AML-193 (cell line): ENCODE measurements at regions not wholly inside any gene's neighbourhood (a gene's known extent, or its start where the extent isn't known, plus 50 kb on each side); places are given as distances from the start of the nearest gene placed in this dataset.
A peak's percentile ranks its signal among the peaks of the same experiment; 100 is the strongest.
"Not testable (repeated sequence)": the region's sequence is repeated elsewhere in the genome, so short reads cannot be mapped to it uniquely, and the experiment has no call there.

Experiments used
- DNase-seq, 2 experiments: peaks; one replicate each; lab custom pipeline; 2025; lab: John Stamatoyannopoulos, UW

DNA sequence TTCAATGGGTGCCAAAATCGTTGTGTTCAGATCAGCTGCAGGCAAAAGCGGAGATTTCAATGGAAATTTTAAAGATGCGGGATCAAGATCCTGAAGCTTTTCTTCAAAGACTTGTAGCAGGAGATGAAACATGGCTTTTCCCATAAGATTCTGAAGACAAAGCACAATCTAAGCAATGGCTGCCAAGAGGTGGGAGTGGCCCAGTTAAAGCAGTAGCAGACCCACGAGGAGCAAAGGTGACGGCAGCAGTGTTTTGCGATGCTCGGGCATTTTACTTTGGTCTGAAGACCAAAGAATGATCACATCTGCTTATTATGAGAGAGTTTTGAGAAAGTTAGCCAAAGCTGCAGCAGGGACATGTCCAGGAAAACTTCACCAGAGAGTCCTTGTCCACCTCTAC is 222.9 kb downstream of the DSC3 start:
- DNase-seq: no peak

- no peak for DNase-seq
These were observed 228.1 kb downstream of the DSC3 start for GRCh38 chr18:30814446-30814845.

- DNase-seq: no peak
These were observed 231.0 kb downstream of the DSC3 start for GRCh38 chr18:30811580-30811979.

- DNase-seq: no peak
These were observed 232.0 kb downstream of the DSC3 start for GRCh38 chr18:30810580-30810979.

- no peak for DNase-seq
These were observed 235.7 kb downstream of the DSC3 start for GRCh38 chr18:30806823-30807222.

GRCh38 chr18:30800800-30801199 is 241.7 kb downstream of the DSC3 start:
- DNase-seq: no peak

GRCh38 chr18:30792051-30792450 is 250.5 kb downstream of the DSC3 start:
- DNase-seq: no peak

DNA sequence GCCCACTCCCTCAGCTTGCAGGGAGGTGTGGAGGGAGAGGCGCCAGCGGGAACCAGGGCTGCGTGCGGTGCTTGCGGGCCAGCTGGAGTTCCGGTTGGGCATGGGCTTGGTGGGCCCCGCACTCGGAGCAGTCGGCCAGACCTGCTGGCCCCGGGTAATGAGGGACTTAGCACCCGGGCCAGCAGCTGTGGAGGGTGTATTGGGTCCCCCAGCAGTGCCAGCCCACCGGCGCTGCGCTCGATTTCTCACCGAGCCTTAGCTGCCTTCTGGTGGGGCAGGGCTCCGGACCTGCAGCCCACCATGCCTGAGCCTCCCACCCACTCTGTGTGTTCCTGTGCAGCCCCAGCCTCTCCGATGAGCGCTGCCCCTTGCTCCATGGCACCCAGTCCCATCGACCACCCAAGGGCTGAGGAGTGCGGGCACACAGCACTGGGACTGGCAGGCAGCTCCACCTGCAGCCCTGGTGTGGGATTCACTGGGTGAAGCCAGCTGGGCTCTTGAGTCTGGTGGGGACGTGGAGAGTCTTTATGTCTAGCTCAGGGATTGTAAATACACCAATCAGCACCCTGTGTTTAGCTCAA is 254.0 kb downstream of the DSC3 start:
- DNase-seq: not testable (repeated sequence)

DNA sequence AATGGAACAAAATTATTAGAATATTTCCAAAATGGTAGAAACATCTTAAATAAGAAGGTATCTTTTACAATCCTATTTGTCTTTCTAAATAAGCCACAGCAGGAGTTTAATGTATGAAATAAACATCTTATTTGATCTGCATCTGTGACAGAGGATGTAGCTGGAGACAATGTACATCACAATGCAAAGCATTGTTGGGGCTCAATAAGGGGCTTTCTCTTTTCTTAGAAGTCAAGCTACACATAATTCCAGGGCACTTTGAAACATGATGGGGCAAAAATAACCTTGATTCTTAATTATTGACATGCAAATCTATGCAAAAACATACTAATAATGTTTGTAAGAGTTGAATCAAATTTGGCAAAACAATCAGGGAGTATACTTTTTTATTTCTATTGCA is 255.1 kb downstream of the DSC3 start:
- DNase-seq: no peak

DNA sequence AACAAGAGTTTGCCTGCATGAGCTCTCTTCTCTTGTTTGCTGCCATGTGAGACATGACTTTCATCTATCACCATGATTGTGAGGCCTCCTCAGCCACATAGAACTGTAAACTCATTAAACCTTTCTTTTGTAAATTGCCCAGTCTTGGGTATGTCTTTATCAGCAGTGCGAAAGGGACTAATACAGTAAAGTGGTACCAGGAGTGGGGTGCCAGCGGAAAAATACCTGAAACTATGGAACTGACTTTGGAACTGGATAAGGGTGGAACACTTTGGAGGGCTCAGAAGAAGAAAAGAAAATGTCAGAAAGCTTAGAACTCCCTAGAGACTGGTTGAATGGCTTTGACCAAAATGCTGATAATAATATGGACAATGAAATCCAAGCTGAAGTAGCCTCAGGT is 260.9 kb downstream of the DSC3 start:
- DNase-seq: no peak

DNA sequence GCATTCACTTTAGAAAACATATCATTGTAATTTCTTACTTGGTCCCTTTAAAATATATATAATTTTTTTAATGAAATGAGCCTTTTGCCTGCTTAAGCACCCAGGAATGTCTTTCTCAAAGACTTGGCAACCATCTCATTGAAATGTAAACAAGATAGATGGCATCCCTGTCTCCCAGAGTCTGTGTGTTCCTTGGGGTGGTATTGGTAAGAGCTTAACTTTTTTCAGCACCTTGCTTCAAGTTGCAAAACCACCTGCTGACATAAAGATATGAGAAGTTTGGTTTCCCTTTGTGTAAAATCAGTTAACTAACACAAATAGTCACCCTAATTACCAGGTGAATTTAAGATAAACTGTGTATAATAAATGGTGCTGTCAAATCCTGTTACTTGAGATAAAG is 266.9 kb downstream of the DSC3 start:
- DNase-seq: no peak

- DNase-seq: not testable (repeated sequence)
These were observed 270.4 kb downstream of the DSC3 start for GRCh38 chr18:30772170-30772569.

- DNase-seq: no peak
These were observed 276.5 kb downstream of the DSC3 start for GRCh38 chr18:30766053-30766452.

DNA sequence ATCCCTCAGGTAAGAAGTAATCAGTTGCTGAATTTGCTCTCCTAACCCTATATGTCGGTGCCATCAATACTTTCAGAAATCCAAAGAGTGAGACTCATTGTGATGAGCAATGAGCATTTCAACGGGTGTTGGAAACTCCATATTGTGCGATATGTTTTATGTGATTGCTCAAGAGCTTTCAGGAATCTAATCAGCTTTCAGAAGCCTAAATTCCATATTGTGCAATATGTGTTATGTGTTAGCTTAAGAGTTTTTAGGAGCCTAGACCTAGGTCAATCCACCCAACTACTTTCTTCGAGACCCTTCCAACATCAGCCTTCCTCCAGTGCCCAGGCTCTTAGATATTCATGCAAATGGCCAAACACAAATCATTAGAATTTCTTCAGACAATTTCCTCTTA is 277.3 kb downstream of the DSC3 start:
- no peak for DNase-seq

DNA sequence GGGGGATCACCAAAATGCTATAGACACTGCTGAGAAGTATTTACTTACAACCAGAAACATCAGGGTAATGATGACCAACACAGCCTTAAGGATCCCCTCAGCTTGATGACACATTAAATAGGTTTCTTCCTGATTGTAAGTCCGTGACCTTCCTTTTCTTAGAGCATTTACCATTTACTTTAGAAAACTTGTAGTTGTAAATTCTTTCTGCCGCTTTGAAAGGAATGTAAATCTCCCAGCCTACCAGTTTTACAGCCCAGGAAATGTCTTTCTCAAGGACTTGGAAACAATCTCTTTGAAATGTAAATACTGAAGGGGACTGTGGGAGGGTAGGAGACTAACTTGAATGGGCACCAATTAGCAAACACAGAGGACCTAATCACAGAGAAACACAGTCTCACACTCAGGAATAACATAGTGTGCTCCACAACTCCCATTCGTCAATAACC is 278.6 kb downstream of the DSC3 start:
- no peak for DNase-seq

- DNase-seq: no peak
These were observed 287.7 kb downstream of the DSC3 start for GRCh38 chr18:30754846-30755245.

GRCh38 chr18:30748541-30748940 is 294.0 kb downstream of the DSC3 start:
- peak; percentile 5 to 16 for DNase-seq

GRCh38 chr18:30746224-30746623 is 296.3 kb downstream of the DSC3 start:
- no peak for DNase-seq

DNA sequence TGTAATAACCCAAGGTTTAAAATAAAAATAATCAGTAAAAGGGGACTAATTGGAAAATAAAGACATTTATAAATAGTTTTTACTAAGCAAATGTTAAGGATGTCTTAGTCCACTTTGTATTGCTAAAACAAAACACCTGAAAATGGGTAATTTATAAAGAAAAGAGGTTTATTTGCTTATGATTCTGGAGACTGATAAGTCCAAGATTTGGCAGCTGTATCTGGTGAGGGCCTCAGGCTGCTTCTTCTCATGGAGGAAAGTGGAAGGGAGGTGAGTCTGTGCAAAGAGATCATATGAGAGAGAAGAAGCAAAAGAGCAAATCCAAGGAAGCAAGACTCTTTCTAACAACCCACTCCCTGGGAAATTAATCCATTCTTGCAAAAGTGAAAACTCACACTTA is 299.5 kb downstream of the DSC3 start:
- no peak for DNase-seq

DNA sequence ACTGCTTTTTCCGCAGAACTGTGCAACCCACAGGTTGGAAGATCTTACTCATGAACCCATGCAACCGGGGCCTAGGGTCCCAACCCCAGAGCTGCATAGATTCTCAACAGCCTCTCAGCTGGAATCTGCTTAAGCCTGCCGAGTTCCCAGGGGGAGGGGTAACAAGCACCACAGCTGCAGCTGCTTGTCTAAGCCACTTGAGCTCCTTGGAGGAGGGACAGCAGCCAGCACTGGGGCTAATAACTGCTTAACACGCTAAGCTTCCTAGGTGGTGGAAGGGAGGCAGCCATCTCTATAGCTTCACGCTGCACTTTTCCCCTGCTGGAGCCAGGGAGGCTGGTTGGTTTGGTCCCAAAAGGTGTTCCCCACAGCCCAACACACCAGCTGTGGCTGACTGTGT is 311.6 kb downstream of the DSC3 start:
- no peak for DNase-seq

GRCh38 chr18:30727849-30728248 is 314.7 kb downstream of the DSC3 start:
- DNase-seq: no peak

- DNase-seq: no peak
These were observed 329.2 kb downstream of the DSC3 start for GRCh38 chr18:30713299-30713698.

- no peak for DNase-seq
These were observed 330.2 kb downstream of the DSC3 start for GRCh38 chr18:30712383-30712782.

DNA sequence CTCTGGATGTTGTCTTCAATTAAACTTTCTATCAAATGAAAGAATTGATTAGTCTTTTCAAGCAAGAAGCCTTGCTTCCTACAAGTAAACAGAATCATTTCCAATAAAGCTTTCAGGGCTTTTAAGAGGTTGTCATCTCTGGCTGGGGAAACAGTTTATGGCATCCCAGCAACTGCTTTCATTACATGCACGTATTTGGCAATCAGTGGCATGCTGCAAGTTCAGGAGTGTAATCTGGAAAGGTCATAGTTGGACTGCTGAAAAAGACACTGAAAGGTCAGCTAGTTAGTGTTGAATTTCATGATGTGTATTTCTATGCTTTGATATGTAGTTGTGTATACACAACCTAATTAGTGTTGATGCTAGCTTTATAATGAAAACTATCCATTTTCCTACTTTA is 332.9 kb downstream of the DSC3 start:
- no peak for DNase-seq

GRCh38 chr18:30705943-30706342 is 336.6 kb downstream of the DSC3 start:
- DNase-seq: no peak
